Activated CD8-positive, alpha-beta T cell treated with anti-CD3 and anti-CD28 coated beads for 36 hours (primary cell): ENCODE measurements at regions not wholly inside any gene's neighbourhood (a gene's known extent, or its start where the extent isn't known, plus 50 kb on each side); places are given as distances from the start of the nearest gene placed in this dataset.

Source experiments
- ATAC-seq: fragments of 200-7000 bp; cut with Tn5 transposase; one replicate; pipeline ENCODE4 v1.10.0; 2021; ENCODE audit warnings: mild to moderate bottlenecking, moderate library complexity
- CTCF ChIA-PET: fragments of 350-600 bp; sonication (Branson Sonifier 250); formaldehyde crosslinking; loops from one replicate; lab custom pipeline; 2021; ENCODE audit warnings: antibody characterized with exemption; lab: Charles Lee
- POLR2A ChIA-PET: fragments of 350-600 bp; sonication (Branson Sonifier 250); formaldehyde crosslinking; loops from one replicate; lab custom pipeline; 2021; ENCODE audit warnings: antibody characterized with exemption; lab: Charles Lee
- DNase-seq: peaks from one replicate; pipeline ENCODE4 v3.0.0-alpha.2; 2020
- H3K27ac Mint-ChIP-seq: one replicate; pipeline ENCODE4 v1.8.0; 2021; ENCODE audit warnings: mild to moderate bottlenecking, mixed read lengths
- H3K27me3 Mint-ChIP-seq: one replicate; pipeline ENCODE4 v1.8.0; 2021; ENCODE audit warnings: mixed read lengths
- H3K36me3 Mint-ChIP-seq: one replicate; pipeline ENCODE4 v1.8.0; 2021; ENCODE audit warnings: low read depth, mixed read lengths
- H3K4me1 Mint-ChIP-seq: one replicate; pipeline ENCODE4 v1.8.0; 2021; ENCODE audit warnings: low read depth, mixed read lengths
- H3K4me3 Mint-ChIP-seq: one replicate; pipeline ENCODE4 v1.8.0; 2021; ENCODE audit warnings: mild to moderate bottlenecking, moderate library complexity, mixed read lengths
- H3K9me3 Mint-ChIP-seq: one replicate; pipeline ENCODE4 v1.8.0; 2021; ENCODE audit warnings: mixed read lengths
- intact Hi-C: fragments of 100-400 bp; cut with micrococcal nuclease; formaldehyde crosslinking; loops from one replicate; pipeline ENCODE4 v1.10.0; 2022
- TF ChIP-seq, protein P1 (sequence below): fragments of 200-600 bp; IDR thresholded peaks from one replicate; pipeline ENCODE4 v1.8.0; 2022; ENCODE audit warnings: antibody characterized with exemption, mild to moderate bottlenecking

DNA sequence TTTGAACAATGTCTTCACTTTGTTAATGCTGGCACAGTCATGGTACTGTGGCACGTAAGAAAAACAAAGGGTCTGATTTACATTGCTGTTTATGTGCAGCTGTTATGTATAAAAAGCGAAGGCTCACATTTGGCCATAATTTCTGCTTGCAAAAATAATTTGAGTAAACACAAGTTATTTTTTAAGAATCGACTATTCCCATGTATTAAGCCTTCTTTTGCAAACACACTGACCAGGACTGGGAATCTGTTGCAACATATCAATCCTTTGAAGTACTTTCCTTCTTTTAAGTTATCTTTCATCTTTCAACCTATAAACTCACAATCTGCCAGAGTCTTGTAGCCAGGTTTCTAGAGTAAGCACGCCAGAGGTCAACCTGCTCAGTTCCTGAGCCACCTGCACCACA lies 145.4 kb upstream of the BMP4 start:
- no peak for DNase-seq
- intact Hi-C loops = no loop called here
- Mint-ChIP-seq H3K27ac (no peak overlapping the region), H3K9me3 (no peaks in the 10 kb centered on the region), H3K4me3 (no peak overlapping the region), H3K36me3 (no peaks in the 10 kb centered on the region), H3K27me3 (no peaks in the 10 kb centered on the region), H3K4me1 (no peaks in the 10 kb centered on the region)
- TF ChIP-seq, protein P1, sequence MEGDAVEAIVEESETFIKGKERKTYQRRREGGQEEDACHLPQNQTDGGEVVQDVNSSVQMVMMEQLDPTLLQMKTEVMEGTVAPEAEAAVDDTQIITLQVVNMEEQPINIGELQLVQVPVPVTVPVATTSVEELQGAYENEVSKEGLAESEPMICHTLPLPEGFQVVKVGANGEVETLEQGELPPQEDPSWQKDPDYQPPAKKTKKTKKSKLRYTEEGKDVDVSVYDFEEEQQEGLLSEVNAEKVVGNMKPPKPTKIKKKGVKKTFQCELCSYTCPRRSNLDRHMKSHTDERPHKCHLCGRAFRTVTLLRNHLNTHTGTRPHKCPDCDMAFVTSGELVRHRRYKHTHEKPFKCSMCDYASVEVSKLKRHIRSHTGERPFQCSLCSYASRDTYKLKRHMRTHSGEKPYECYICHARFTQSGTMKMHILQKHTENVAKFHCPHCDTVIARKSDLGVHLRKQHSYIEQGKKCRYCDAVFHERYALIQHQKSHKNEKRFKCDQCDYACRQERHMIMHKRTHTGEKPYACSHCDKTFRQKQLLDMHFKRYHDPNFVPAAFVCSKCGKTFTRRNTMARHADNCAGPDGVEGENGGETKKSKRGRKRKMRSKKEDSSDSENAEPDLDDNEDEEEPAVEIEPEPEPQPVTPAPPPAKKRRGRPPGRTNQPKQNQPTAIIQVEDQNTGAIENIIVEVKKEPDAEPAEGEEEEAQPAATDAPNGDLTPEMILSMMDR = no peak
- ChIA-PET CTCF (no interaction called here), POLR2A (no interaction called here)
- no peak for ATAC-seq

DNA sequence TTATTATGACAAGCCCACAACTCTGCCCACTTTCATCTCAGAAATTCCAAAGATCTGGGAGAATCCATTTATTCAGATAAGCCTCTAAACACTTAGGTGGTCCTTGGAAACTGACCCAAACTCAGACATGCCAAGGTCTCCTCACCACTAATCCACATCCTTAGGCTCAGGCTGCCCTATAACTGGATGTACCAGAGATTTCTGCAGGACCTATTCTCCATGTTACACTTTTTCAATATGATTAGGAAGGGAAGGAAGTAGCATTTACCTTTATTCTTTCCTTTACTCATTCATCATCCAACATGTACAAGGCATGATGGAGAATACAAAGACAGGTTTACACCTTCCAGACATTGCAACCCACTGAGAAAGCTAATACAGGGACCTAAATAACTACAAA lies 145.9 kb upstream of the BMP4 start:
- ATAC-seq (no peak), DNase-seq (no peak)
- no peak overlapping the region for H3K4me3 Mint-ChIP-seq
- no peaks in the 10 kb centered on the region for H3K27me3 Mint-ChIP-seq
- intact Hi-C loops = no loop called here
- H3K4me1 Mint-ChIP-seq = no peaks in the 10 kb centered on the region
- CTCF ChIA-PET = no interaction called here
- TF ChIP-seq, protein P1 = no peak
- no peak overlapping the region for H3K27ac Mint-ChIP-seq
- no peaks in the 10 kb centered on the region for H3K9me3 Mint-ChIP-seq
- H3K36me3 Mint-ChIP-seq = no peaks in the 10 kb centered on the region
- POLR2A ChIA-PET = no interaction called here

DNA sequence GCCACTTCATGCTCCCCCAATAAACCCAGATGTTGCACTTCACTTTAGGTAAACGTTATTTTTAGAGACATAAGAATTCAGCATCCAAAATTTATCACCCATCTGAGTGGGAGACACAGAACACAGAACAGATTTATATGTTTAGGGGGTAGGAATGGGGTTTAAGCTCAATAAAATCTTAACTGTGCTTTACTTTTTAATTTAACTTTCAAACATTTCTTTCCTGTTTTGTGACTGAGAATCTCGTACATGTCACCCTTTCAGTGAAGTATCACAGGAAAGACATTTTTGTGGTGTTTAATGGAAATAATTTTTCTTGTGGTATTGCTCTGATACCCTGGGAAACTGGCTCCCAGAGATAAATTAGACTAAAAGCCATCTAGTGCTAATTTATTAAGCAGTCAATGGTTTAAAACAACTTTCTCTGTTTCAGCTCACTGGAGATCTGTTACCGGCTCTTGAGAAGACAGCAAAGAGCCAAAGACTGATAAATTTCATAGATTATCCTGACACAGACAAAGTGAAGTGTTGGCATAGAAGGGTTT lies 148.0 kb upstream of the BMP4 start:
- ChIA-PET CTCF (no interaction called here), POLR2A (no interaction called here)
- intact Hi-C loops = no loop called here
- TF ChIP-seq, protein P1 = no peak
- Mint-ChIP-seq H3K4me3 (no peak overlapping the region), H3K9me3 (no peaks in the 10 kb centered on the region), H3K4me1 (no peaks in the 10 kb centered on the region), H3K27ac (no peak overlapping the region), H3K36me3 (no peaks in the 10 kb centered on the region), H3K27me3 (no peaks in the 10 kb centered on the region)
- no peak for DNase-seq
- ATAC-seq = no peak

DNA sequence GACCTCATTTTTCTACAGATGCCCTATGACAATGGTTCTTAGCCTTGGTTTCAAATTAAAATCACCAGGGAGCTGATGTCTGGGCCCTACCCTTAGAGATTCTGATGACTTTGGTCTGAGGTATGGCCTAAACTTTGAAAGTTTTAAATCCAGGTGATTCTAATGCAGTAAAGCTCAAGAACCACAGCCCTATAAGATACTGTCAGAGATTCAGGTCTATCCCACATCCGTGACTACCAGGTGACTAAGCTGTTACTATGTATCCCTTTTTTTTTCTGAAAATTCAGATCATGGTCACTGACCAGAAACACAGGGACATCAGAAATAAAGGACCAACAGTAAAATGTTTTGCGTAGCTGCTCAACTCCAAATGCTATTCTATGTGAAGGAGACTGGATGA lies 148.8 kb upstream of the BMP4 start:
- TF ChIP-seq, protein P1 = no peak
- ATAC-seq (no peak), DNase-seq (no peak)
- no peaks in the 10 kb centered on the region for H3K9me3 Mint-ChIP-seq
- intact Hi-C loops = no loop called here
- H3K4me3 Mint-ChIP-seq = no peak overlapping the region
- H3K4me1 Mint-ChIP-seq = no peaks in the 10 kb centered on the region
- H3K36me3 Mint-ChIP-seq = no peaks in the 10 kb centered on the region
- CTCF ChIA-PET = interaction anchor here (1.6 kb wide), 1 partner anchor 10 kb away, joined by 3 read pairs; no protein-coding TSS in a partner anchor
- POLR2A ChIA-PET = no interaction called here
- no peaks in the 10 kb centered on the region for H3K27me3 Mint-ChIP-seq
- H3K27ac Mint-ChIP-seq = no peak overlapping the region

DNA sequence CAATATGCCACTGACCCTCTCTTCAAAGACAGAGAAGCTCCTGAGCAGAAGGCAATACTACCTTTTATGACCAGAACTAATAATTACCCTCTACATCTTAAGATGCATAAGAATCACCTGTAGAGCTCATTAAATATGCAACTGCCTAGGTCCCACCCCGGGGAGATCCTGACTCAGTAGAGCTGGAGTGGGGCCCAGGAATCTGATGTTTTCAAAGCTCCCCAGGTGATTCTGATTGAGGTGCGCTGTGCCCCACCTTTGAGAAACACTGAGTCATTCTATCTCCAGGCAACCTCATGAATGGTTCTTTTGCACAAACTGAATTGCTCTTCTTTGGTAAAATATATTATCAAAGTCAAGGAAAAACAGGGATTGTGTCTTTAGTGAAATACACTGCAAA lies 149.3 kb upstream of the BMP4 start:
- TF ChIP-seq, protein P1 = no peak
- no peak overlapping the region for H3K27ac Mint-ChIP-seq
- POLR2A ChIA-PET = no interaction called here
- intact Hi-C loops = no loop called here
- no peak for ATAC-seq
- H3K4me1 Mint-ChIP-seq = no peaks in the 10 kb centered on the region
- no peak for DNase-seq
- no peaks in the 10 kb centered on the region for H3K9me3 Mint-ChIP-seq
- no peak overlapping the region for H3K4me3 Mint-ChIP-seq
- CTCF ChIA-PET = interaction anchor here (1.6 kb wide), 1 partner anchor 10 kb away, joined by 3 read pairs; no protein-coding TSS in a partner anchor
- H3K36me3 Mint-ChIP-seq = no peaks in the 10 kb centered on the region
- no peaks in the 10 kb centered on the region for H3K27me3 Mint-ChIP-seq
